Right atrium auricular region (tissue), 2 donors: ENCODE measurements at regions not wholly inside any gene's neighbourhood (a gene's known extent, or its start where the extent isn't known, plus 50 kb on each side); places are given as distances from the start of the nearest gene placed in this dataset.

Source experiments
- DNase-seq: peaks from one replicate; pipeline ENCODE4 v3.0.0-alpha.2; 2019; ENCODE audit warnings: low spot score
- H3K27ac ChIP-seq, 2 donors: fragments of 200-600 bp; sonication (generic); 1 replicate in 1 of 2; 2 replicates in 1 of 2; pipeline ENCODE4 v1.5.1; 2016 to 2019
- H3K27me3 ChIP-seq, 2 donors: fragments of 200-600 bp; sonication (generic); one replicate each; pipeline versions ENCODE4 v1.5.1 to v1.6.0; 2017 to 2019
- H3K36me3 ChIP-seq: fragments of 200-600 bp; sonication (generic); one replicate; pipeline ENCODE4 v1.5.1; 2016
- H3K4me1 ChIP-seq, 2 donors: fragments of 200-600 bp; sonication (generic); one replicate each; pipeline versions ENCODE4 v1.5.1 to v1.6.0; 2017 to 2019
- H3K4me3 ChIP-seq, 2 donors: fragments of 200-600 bp; sonication (generic); 1 replicate in 1 of 2; 2 replicates in 1 of 2; pipeline ENCODE4 v1.5.1; 2017 to 2019; ENCODE audit warnings: mild to moderate bottlenecking in 1 of 2, moderate library complexity in 1 of 2
- H3K9me3 ChIP-seq, 2 donors: fragments of 200-600 bp; sonication (generic); one replicate each; pipeline ENCODE4 v1.5.1; 2019
- TF ChIP-seq, protein P1 (sequence below), 2 donors: fragments of 200-600 bp; sonication (generic); IDR thresholded peaks; one replicate each; pipeline ENCODE4 v1.5.1; 2019; ENCODE audit warnings: antibody characterized with exemption in 2 of 2

DNA sequence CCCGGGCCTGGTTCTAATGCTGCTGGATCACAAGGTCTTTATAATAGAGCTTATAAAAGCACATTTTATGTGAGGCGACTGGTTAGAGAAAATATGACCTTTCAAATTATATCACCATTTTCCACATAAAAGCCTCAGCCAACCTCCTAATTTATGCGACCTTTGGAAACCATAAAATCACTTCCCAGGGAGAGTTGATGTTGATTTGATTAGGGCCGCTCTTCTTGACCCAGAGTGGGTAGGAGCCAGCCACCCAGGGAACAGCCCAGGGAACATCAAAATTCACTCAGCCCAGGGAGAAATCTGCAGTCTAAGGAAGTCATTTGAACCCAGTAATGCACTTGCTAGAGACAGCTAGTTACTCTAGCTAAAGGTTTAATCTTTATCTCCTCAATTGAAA, 79.8 kb upstream of the TENT5A start:
- H3K36me3 ChIP-seq: no peaks in the 10 kb centered on the region
- TF ChIP-seq, protein P1, sequence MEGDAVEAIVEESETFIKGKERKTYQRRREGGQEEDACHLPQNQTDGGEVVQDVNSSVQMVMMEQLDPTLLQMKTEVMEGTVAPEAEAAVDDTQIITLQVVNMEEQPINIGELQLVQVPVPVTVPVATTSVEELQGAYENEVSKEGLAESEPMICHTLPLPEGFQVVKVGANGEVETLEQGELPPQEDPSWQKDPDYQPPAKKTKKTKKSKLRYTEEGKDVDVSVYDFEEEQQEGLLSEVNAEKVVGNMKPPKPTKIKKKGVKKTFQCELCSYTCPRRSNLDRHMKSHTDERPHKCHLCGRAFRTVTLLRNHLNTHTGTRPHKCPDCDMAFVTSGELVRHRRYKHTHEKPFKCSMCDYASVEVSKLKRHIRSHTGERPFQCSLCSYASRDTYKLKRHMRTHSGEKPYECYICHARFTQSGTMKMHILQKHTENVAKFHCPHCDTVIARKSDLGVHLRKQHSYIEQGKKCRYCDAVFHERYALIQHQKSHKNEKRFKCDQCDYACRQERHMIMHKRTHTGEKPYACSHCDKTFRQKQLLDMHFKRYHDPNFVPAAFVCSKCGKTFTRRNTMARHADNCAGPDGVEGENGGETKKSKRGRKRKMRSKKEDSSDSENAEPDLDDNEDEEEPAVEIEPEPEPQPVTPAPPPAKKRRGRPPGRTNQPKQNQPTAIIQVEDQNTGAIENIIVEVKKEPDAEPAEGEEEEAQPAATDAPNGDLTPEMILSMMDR (IDR thresholded peaks at IDR 0.05): no peak

DNA sequence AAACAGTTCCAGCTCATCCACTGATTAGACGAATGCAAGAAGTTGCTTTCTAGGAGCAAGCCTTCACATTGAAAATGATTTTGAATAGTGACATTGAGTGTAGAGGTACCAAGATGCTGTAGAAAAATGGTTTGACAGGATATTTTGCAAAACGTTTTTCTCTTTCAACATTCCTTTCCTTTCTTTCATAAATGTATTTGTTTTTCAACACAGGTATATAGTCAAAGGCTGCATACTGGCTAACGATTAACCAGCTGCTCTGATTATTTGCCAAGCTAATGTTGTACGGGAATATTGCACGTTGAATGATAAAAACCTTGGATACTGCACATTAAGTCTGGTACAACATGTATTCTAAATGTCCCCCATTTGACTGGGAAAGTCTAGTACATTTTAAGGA, 78.8 kb upstream of the TENT5A start:
- H3K4me1 ChIP-seq: peaks cover 0 to 14% of the 10 kb centered on the region in 2 donors
- TF ChIP-seq, protein P1 (IDR thresholded peaks at IDR 0.05): no peak

More for the DNA sequence above, 79.8 kb upstream of the TENT5A start:
- no peak for DNase-seq
- H3K4me3 ChIP-seq: no peak overlapping the region
- no peaks in the 10 kb centered on the region for H3K9me3 ChIP-seq
- no peaks in the 10 kb centered on the region for H3K27me3 ChIP-seq
- H3K27ac ChIP-seq: no peak overlapping the region
- H3K4me1 ChIP-seq: peaks cover 0 to 14% of the 10 kb centered on the region in 2 donors

DNA sequence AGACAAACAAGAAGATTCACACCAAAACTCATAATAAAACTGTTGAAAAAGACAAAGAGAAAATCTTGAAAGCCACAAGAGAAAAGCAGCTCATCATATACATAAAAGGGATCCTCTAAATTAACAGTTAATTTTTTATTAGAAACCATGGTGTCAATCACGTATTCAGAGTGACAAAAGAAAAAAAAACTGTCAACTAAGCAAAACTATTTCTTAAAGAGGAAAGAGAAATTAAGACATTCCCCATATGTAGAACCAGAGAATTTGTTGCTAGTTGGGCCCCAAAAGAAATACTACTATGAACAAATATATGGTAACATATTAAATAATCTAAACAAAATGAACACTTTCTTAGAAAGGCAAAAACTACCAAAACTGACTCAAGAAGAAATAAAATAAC, 74.3 kb upstream of the TENT5A start:
- H3K27me3 ChIP-seq: no peaks in the 10 kb centered on the region
- H3K27ac ChIP-seq: no peak overlapping the region
- no peak overlapping the region for H3K4me3 ChIP-seq
- no peaks in the 10 kb centered on the region for H3K36me3 ChIP-seq
- DNase-seq: no peak
- H3K4me1 ChIP-seq: no peaks in the 10 kb centered on the region
- H3K9me3 ChIP-seq: no peaks in the 10 kb centered on the region
- TF ChIP-seq, protein P1 (IDR thresholded peaks at IDR 0.05): no peak

More for the DNA sequence above, 78.8 kb upstream of the TENT5A start:
- no peaks in the 10 kb centered on the region for H3K9me3 ChIP-seq
- no peak overlapping the region for H3K27ac ChIP-seq
- DNase-seq: no peak
- no peaks in the 10 kb centered on the region for H3K36me3 ChIP-seq
- H3K4me3 ChIP-seq: no peak overlapping the region
- no peaks in the 10 kb centered on the region for H3K27me3 ChIP-seq

DNA sequence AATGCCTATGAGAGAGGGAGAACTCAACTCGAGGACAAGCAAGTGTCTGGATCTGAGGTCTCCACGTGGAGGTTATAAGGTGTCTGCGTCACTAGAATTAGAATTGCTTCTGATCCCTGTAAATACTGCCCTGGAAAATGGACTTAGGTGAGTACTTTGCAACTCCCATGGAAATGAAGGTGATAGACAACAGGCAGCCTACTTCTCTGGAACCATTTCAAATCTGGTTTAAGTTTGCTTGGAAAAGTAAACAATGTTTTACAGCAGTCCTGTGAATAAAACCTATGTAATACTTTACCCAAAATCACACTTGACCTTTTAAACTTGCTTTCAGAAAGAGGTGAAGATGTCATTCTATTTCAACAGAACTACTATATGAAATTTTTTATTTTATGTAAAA, 70.1 kb upstream of the TENT5A start:
- Histone ChIP-seq H3K4me1 (peaks cover 0 to 3% of the 10 kb centered on the region in 2 donors), H3K27me3 (no peaks in the 10 kb centered on the region), H3K36me3 (no peaks in the 10 kb centered on the region), H3K27ac (no peak overlapping the region), H3K9me3 (no peaks in the 10 kb centered on the region), H3K4me3 (no peak overlapping the region)
- TF ChIP-seq, protein P1 (IDR thresholded peaks at IDR 0.05): no peak
- no peak for DNase-seq

DNA sequence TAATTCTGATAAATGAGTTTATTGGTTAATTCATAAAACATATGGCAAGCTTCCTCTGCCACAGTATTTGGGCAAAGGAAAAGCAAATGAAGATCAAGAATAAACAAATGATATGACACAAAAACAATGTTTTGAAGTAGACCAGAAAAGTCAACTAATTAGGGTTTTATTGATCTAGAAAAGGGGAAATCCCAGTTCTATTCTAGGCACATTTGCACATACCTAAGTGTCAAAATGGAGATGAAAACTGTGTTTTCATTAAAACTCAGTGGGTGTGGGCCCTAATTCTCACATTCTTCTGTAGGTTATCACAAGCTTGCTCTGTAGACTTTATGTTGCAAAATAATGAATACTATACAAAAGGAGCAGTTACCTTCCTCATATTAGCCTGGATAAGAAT, 69.0 kb upstream of the TENT5A start:
- Histone ChIP-seq H3K4me1 (peaks cover 0 to 3% of the 10 kb centered on the region in 2 donors), H3K27me3 (no peaks in the 10 kb centered on the region), H3K4me3 (no peak overlapping the region), H3K9me3 (no peaks in the 10 kb centered on the region), H3K27ac (no peak overlapping the region), H3K36me3 (no peaks in the 10 kb centered on the region)
- TF ChIP-seq, protein P1 (IDR thresholded peaks at IDR 0.05): no peak
- no peak for DNase-seq

DNA sequence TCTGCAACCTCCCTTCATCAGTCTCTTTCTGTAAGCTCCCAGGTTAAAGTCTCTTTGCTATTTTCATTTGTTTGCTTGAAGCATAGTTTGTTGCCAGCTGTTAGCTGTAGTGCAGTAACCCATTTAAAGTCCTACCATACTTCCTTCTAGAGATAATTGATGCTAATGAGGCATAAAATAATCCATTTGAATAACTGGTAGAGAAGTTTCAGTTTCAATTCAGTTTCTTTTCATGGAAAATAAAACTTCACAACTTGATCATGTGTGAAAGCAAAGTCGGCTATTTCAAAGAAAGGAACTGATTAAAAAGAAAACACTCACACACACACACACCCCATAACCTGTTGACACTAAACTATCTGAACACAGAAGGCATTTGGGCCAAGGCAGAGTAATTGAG, 68.5 kb upstream of the TENT5A start:
- H3K4me3 ChIP-seq: no peak overlapping the region
- no peaks in the 10 kb centered on the region for H3K9me3 ChIP-seq
- H3K4me1 ChIP-seq: peaks cover 0 to 3% of the 10 kb centered on the region in 2 donors
- DNase-seq: no peak
- H3K27me3 ChIP-seq: no peaks in the 10 kb centered on the region
- H3K27ac ChIP-seq: no peak overlapping the region
- TF ChIP-seq, protein P1 (IDR thresholded peaks at IDR 0.05): no peak
- no peaks in the 10 kb centered on the region for H3K36me3 ChIP-seq
